Posterior cingulate gyrus (tissue), 11 donors: ENCODE measurements at regions not wholly inside any gene's neighbourhood (a gene's known extent, or its start where the extent isn't known, plus 50 kb on each side); places are given as distances from the start of the nearest gene placed in this dataset.

Experiments
- DNase-seq, 10 donors: peaks; one replicate each; pipeline versions ENCODE4 v3.0.0 to v3.0.0-alpha.2; 2020 to 2021; ENCODE audit warnings: mixed read lengths in 3 of 10
- intact Hi-C: fragments of 100-400 bp; cut with DNase I; formaldehyde crosslinking; loops from one replicate; pipeline ENCODE4 v1.15.1; 2023

GRCh38 chr5:179432547-179432946 is 87.3 kb upstream of the ADAMTS2 start:
- intact Hi-C loops = no loop called here

GRCh38 chr5:179431221-179431824 is 86.1 kb upstream of the ADAMTS2 start:
- intact Hi-C loops = no loop called here
- peak in 2 of 10 donors; percentile 34 to 53 for DNase-seq

More at GRCh38 chr5:179432547-179432946, 87.3 kb upstream of the ADAMTS2 start:
- peak in 2 of 10 donors; percentile 43 to 67 for DNase-seq

- DNase-seq = peak in 2 of 10 donors; percentile 50 to 68
- intact Hi-C loops = no loop called here
Measured at GRCh38 chr5:179430193-179431175, 85.2 kb upstream of the ADAMTS2 start.

GRCh38 chr5:179427676-179428056 is 82.4 kb upstream of the ADAMTS2 start:
- DNase-seq = peak in 2 of 10 donors; percentile 66 to 75

GRCh38 chr5:179427032-179427675 is 81.9 kb upstream of the ADAMTS2 start:
- intact Hi-C loops = no loop called here
- DNase-seq = peak in 2 of 10 donors; percentile 42 to 70

More at GRCh38 chr5:179427676-179428056, 82.4 kb upstream of the ADAMTS2 start:
- intact Hi-C loops = no loop called here

- DNase-seq = peak in 1 of 10 donors; percentile 75
- intact Hi-C loops = no loop called here
Measured at GRCh38 chr5:179422908-179423481, 77.7 kb upstream of the ADAMTS2 start.

GRCh38 chr5:179422213-179422855 is 77.1 kb upstream of the ADAMTS2 start:
- peak in 2 of 10 donors; percentile 48 to 70 for DNase-seq
- intact Hi-C loops = no loop called here

GRCh38 chr5:179421144-179421901 is 76.1 kb upstream of the ADAMTS2 start:
- intact Hi-C loops = no loop called here

GRCh38 chr5:179420476-179420875 is 75.2 kb upstream of the ADAMTS2 start:
- intact Hi-C loops = no loop called here
- peak in 1 of 10 donors; percentile 65 for DNase-seq

More at GRCh38 chr5:179421144-179421901, 76.1 kb upstream of the ADAMTS2 start:
- peak in 1 of 10 donors; percentile 64 for DNase-seq

- intact Hi-C loops = no loop called here
- DNase-seq = peak in 1 of 10 donors; percentile 18
Measured at GRCh38 chr5:179418972-179419371, 73.7 kb upstream of the ADAMTS2 start.

- intact Hi-C loops = no loop called here
- DNase-seq = peak in 1 of 10 donors; percentile 55
Measured at GRCh38 chr5:179417696-179418095, 72.4 kb upstream of the ADAMTS2 start.

- intact Hi-C loops = no loop called here
- peak in 1 of 10 donors; percentile 31 for DNase-seq
Measured at GRCh38 chr5:179417016-179417415, 71.8 kb upstream of the ADAMTS2 start.

- intact Hi-C loops = no loop called here
- DNase-seq = peak in 2 of 10 donors; percentile 66 to 81
Measured at GRCh38 chr5:179416114-179416822, 71.0 kb upstream of the ADAMTS2 start.

GRCh38 chr5:179415291-179416060 is 70.2 kb upstream of the ADAMTS2 start:
- DNase-seq = peak in 1 of 10 donors; percentile 55
- intact Hi-C loops = no loop called here

- DNase-seq = peak in 1 of 10 donors; percentile 39
- intact Hi-C loops = no loop called here
Measured at GRCh38 chr5:179414459-179415261, 69.4 kb upstream of the ADAMTS2 start.

GRCh38 chr5:179413711-179414458 is 68.6 kb upstream of the ADAMTS2 start:
- DNase-seq = peak in 1 of 10 donors; percentile 40

More at GRCh38 chr5:179413711-179414458, 68.6 kb upstream of the ADAMTS2 start:
- intact Hi-C loops = no loop called here
